Esophagus squamous epithelium (tissue), 4 donors: ENCODE measurements at regions not wholly inside any gene's neighbourhood (a gene's known extent, or its start where the extent isn't known, plus 50 kb on each side); places are given as distances from the start of the nearest gene placed in this dataset.

Source experiments
- CTCF ChIP-seq, 6 experiments: fragments of 450-650 bp in 4 of 6; fragments of 200-600 bp in 2 of 6; sonication (generic) in 2 of 6; IDR thresholded peaks; one replicate each; pipeline ENCODE4 v1.5.1; 2016 to 2019; ENCODE audit warnings: antibody characterized with exemption in 6 of 6, mild to moderate bottlenecking in 4 of 6, moderate library complexity in 4 of 6
- POLR2A ChIP-seq, 4 donors: fragments of 450-650 bp; IDR thresholded peaks; one replicate each; pipeline ENCODE4 v1.6.1; 2017; ENCODE audit warnings: antibody characterized with exemption in 4 of 4, mild to moderate bottlenecking in 4 of 4, moderate library complexity in 3 of 4

DNA sequence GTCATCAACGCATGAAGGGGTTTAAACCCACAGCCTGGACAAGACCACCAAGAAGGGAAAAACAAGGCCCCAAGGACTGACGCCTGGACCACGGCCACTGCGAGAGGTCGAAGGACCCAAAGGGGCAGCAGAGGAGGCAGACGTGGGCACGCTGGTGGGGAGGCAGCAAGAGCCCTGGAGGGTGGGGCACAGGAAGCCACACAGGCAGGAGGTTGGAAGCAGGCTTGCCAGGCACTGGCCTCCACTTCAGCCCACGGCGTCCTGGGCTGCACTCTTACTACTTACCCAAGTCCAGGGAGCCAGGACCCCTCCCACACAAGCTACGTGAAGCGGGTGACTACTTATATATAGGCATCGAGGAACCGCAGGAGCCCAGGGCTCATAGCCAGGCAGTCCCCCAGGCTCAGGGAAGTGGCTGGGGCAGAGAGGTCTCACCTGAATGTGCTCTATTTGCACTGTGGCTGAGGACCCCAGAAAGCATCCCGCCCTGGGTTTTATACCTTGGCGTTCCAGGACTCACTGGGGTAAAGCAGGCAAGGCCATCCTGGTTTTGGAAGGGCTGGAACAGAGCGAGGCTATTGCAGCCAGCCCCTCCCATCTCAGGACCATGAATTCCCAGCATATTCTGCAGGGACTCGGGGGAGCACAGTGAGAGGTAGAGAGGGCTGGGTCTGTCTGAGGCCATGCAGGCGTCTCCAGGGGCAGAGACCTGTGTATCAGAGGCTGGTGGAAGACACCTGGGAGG lies 113.8 kb upstream of the AFDN start:
- TF ChIP-seq CTCF (IDR thresholded peaks at IDR 0.05) (no peak), POLR2A (IDR thresholded peaks at IDR 0.05) (no peak)
